ENCODE measurements at regions not wholly inside any gene's neighbourhood (a gene's known extent, or its start where the extent isn't known, plus 50 kb on each side); places are given as distances from the start of the nearest gene placed in this dataset.
"Not testable (repeated sequence)": the region's sequence is repeated elsewhere in the genome, so short reads cannot be mapped to it uniquely, and the experiment has no call there.

GRCh38 chr15:20048189-20048588 lies 493.4 kb downstream of the GOLGA6L6 start:
- not testable (repeated sequence) for H3K4me3 ChIP-seq (ENCODE audit: low read depth, low read length); DNase-seq (ENCODE audit: low read depth)

- not testable (repeated sequence) for DNase-seq (ENCODE audit: low read depth); H3K4me3 ChIP-seq (ENCODE audit: low read depth, low read length)
Observed at GRCh38 chr15:20045165-20045564, 496.4 kb downstream of the GOLGA6L6 start.

GRCh38 chr15:20040691-20041090 lies 500.9 kb downstream of the GOLGA6L6 start:
- not testable (repeated sequence) for H3K4me3 ChIP-seq (ENCODE audit: low read depth, low read length); DNase-seq (ENCODE audit: low read depth)

GRCh38 chr15:20025040-20025439 lies 516.6 kb downstream of the GOLGA6L6 start:
- not testable (repeated sequence) for DNase-seq (ENCODE audit: low read depth)

GRCh38 chr15:20022349-20022748 lies 519.3 kb downstream of the GOLGA6L6 start:
- DNase-seq (ENCODE audit: low read depth); H3K4me3 ChIP-seq (ENCODE audit: low read depth, low read length): not testable (repeated sequence)

More at GRCh38 chr15:20025040-20025439, 516.6 kb downstream of the GOLGA6L6 start:
- not testable (repeated sequence) for H3K4me3 ChIP-seq (ENCODE audit: low read depth, low read length)

- not testable (repeated sequence) for DNase-seq (ENCODE audit: low read depth); H3K4me3 ChIP-seq (ENCODE audit: low read depth, low read length)
Observed at GRCh38 chr15:20021351-20021750, 520.2 kb downstream of the GOLGA6L6 start.

- not testable (repeated sequence) for H3K4me3 ChIP-seq (ENCODE audit: low read depth, low read length)
Observed at GRCh38 chr15:20020588-20020987, 521.0 kb downstream of the GOLGA6L6 start.

GRCh38 chr15:20019758-20020157 lies 521.8 kb downstream of the GOLGA6L6 start:
- H3K4me3 ChIP-seq (ENCODE audit: low read depth, low read length); DNase-seq (ENCODE audit: low read depth): not testable (repeated sequence)

More at GRCh38 chr15:20020588-20020987, 521.0 kb downstream of the GOLGA6L6 start:
- not testable (repeated sequence) for DNase-seq (ENCODE audit: low read depth)

- DNase-seq (ENCODE audit: low read depth); H3K4me3 ChIP-seq (ENCODE audit: low read depth, low read length): not testable (repeated sequence)
Observed at GRCh38 chr15:20017581-20017980, 524.0 kb downstream of the GOLGA6L6 start.

GRCh38 chr15:20016941-20017340 lies 524.7 kb downstream of the GOLGA6L6 start:
- not testable (repeated sequence) for H3K4me3 ChIP-seq (ENCODE audit: low read depth, low read length)

GRCh38 chr15:20012837-20013236 lies 528.8 kb downstream of the GOLGA6L6 start:
- not testable (repeated sequence) for DNase-seq (ENCODE audit: low read depth); H3K4me3 ChIP-seq (ENCODE audit: low read depth, low read length)

More at GRCh38 chr15:20016941-20017340, 524.7 kb downstream of the GOLGA6L6 start:
- DNase-seq (ENCODE audit: low read depth): not testable (repeated sequence)

GRCh38 chr15:20010759-20011158 lies 530.8 kb downstream of the GOLGA6L6 start:
- not testable (repeated sequence) for H3K4me3 ChIP-seq (ENCODE audit: low read depth, low read length); DNase-seq (ENCODE audit: low read depth)

GRCh38 chr15:20009619-20010018 lies 532.0 kb downstream of the GOLGA6L6 start:
- not testable (repeated sequence) for H3K4me3 ChIP-seq (ENCODE audit: low read depth, low read length); DNase-seq (ENCODE audit: low read depth)

- not testable (repeated sequence) for H3K4me3 ChIP-seq (ENCODE audit: low read depth, low read length); DNase-seq (ENCODE audit: low read depth)
Observed at GRCh38 chr15:20007338-20007737, 534.3 kb downstream of the GOLGA6L6 start.

- DNase-seq (ENCODE audit: low read depth); H3K4me3 ChIP-seq (ENCODE audit: low read depth, low read length): not testable (repeated sequence)
Observed at GRCh38 chr15:20003471-20003870, 538.1 kb downstream of the GOLGA6L6 start.

GRCh38 chr15:20002560-20002959 lies 539.0 kb downstream of the GOLGA6L6 start:
- DNase-seq (ENCODE audit: low read depth); H3K4me3 ChIP-seq (ENCODE audit: low read depth, low read length): not testable (repeated sequence)

- not testable (repeated sequence) for DNase-seq (ENCODE audit: low read depth); H3K4me3 ChIP-seq (ENCODE audit: low read depth, low read length)
Observed at GRCh38 chr15:19996574-19997194, 544.9 kb downstream of the GOLGA6L6 start.

GRCh38 chr15:19995296-19995695 lies 546.3 kb downstream of the GOLGA6L6 start:
- not testable (repeated sequence) for DNase-seq (ENCODE audit: low read depth); H3K4me3 ChIP-seq (ENCODE audit: low read depth, low read length)
